HG02884 (cell line): ENCODE measurements at regions not wholly inside any gene's neighbourhood (a gene's known extent, or its start where the extent isn't known, plus 50 kb on each side); places are given as distances from the start of the nearest gene placed in this dataset.

Experiments used
- ATAC-seq: cut with Tn5 transposase; IDR thresholded peaks from one replicate; pipeline ENCODE4 v1.9.1; 2021; ENCODE audit warnings: mild to moderate bottlenecking, moderate library complexity; ENCODE audit not compliant: unreplicated experiment

DNA sequence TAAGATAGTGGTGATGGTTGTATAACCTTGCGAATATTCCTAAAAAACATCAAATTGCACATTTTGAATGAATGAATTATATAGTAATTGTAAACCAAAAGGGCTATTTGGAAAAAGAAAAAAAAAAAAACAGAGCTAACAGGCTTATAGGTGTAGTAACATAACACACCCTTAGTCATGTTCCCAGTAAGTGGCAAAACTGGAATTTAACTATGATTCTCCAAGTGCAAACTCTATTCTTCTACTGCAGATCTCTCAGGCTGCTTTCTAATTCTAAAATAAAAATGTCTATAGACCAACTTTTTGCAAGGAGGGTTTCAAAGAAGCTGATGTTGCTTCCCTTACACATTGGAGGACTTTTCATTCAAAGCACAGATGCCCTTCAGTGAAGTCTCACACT, 293.2 kb upstream of the MON1B start:
- no peak for ATAC-seq

DNA sequence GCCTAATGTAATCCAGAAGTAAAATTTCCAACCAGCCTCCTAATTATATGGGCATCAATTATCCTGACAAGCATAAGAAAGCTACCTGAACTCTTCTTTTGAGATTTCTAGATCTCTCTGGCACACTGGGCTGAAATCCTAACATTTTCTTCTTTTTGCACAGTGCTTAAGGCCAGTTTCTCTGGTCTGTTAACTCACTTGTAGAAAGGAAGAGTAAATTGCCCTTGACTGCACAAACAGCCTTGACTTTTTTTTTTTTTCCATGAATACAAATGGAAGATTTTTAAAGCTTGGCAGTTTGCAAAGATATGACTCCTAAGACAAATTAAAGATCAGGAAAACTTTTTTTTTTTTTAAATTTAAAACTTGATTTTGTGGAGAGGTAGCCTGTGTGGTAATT, 291.2 kb upstream of the MON1B start:
- no peak for ATAC-seq

DNA sequence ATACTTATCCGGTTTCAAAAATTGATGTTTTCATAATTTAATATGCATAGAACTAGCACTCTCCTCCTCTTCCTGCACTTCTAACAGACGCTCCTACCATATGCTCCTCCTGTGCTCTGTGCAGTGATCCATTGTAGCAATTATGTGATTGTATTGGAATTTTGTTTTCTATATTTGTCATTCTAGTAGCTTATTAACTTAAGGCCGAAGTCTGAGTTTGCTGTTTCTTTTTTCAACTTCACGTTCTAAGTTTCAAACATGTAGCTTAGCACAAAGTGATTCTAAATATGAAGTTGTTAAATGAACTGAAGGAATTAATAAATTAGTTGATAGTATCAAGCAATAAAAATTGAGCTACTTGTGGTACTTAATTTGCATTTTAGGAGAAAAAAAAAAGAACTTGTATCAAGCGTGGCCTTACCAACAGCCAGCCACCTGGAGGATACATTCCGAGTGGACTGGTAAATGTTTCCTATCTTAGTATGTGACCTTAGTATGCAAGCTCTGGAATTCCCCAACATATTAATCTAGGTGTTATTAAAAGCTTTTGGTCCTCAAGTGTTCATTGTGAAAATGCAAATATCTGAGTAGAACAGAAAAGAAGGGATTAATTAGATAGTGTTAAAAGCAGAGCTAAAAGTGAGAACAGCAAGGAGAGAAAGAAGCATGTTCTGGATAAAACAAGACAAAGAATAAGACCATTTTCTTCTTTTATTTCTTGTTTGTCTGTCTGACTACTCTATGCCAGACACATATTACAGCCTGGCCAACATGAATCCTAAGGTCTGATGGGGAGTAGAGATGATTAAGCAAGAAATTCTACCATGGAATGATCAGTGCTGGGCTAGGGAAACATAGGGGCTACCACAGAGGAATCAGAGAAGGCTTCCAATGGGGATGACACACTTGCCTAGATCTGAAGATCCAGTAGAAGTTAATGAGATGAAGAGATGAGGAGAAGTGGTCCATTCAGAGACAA, 290.4 kb upstream of the MON1B start:
- no peak for ATAC-seq

DNA sequence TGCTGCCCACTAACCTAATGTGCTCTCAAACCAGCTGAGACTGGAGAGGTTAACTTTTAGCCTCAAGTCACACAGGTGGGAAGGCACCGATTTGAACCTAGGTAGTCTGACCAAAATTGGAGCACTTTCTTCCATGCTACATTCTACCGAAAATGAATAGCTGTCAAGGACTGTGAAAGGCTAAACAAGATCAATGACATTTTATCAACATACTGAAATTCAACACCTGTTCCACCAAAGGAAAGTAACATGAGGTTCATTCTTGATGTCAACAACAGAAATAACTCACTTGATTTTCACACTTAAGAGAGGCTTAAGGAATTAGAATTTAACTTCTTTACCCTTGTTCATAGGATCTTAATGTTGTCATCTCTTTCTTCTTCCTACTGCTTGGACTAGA, 284.4 kb upstream of the MON1B start:
- no peak for ATAC-seq

DNA sequence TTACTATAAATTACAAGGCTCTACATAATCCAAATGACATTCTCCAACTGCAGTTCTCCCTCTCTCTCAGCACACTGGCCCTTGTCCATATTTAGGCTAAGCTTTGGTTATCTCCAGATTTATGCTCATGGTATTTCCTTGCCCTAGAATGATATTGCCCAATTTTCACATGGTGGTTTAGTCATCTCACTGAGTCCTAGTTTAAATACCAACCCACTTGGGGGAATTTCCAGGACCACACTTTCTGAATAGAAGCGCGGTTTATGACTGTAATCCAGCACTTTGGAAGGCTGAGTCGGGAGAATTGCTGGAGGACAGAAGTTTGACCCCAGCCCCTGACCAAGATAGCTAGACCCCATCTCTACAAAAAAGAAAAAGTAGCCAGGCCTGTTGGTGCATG, 280.1 kb upstream of the MON1B start:
- ATAC-seq: no peak

DNA sequence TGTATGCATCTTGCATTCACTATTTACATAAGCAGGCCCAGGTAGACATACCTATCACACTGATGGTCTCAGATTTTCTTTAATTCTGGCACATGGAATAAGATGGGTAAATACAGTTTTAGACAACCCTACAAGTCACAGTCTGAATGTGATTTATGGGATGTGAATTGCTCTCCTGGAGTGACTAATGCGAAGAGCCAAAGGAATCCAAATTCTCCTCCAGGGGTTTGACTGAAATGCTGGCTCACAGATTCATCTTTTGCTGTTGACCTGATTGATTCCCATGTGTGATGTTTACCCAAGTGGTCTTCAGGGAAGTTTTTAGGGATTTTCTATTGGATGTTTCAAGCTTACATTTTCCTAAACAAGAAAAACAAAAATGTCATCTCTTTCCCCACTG, 277.9 kb upstream of the MON1B start:
- no peak for ATAC-seq

DNA sequence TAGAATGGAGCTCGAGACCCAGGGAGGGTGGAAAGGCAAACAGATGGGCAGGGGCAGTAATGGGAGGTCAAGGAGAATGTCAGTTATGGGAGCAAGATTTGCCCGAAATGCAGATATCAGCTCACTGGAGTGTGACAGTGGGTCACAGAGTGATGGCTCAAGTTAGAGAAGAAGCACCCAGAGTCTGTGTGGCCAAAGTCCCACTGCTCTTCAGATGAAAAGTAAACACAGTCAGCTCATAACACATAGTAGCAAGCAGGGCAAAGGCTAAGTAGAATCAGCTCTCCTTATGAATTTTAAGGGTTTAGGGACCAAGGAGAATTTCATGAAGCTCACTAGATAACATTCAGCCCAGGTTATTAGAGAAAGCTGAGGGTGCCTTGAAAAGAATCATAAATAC, 264.9 kb upstream of the MON1B start:
- no peak for ATAC-seq

DNA sequence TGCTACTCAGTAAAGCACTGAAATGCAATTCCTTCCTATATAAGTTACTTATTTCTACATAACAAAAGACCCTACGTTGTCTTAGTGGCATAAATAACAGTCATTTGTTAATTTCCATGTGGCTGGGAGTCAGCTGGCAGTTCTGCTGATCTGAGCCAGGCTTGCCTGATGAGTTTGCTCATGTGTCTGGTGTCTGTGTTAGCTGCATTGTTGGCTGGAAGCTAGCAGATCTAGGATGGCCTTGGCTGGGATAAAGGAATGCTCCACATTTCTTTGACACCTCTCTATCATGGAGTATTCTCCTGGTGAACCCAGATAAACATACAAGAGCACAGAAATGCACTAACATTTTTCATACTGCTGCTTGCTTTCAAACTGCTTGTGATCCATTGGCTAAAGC, 264.4 kb upstream of the MON1B start:
- no peak for ATAC-seq

DNA sequence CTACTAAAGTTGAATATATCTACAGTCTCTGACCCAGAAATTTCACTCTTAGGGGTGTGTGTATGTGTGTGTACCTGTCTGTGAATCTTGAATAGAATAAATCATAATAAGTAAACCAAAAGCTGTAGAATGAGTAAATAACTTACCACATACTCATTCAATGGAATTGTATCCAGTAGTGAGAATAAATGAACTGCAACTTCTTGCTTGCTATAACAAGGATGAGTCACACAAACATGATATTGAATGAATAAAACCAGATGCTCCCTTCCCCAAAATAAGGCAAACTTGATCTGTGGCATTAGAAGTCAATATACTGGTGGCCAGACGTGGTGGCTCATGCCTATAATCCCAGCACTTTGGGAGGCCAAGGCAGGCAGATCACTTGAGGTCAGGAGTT, 259.8 kb upstream of the MON1B start:
- no peak for ATAC-seq

DNA sequence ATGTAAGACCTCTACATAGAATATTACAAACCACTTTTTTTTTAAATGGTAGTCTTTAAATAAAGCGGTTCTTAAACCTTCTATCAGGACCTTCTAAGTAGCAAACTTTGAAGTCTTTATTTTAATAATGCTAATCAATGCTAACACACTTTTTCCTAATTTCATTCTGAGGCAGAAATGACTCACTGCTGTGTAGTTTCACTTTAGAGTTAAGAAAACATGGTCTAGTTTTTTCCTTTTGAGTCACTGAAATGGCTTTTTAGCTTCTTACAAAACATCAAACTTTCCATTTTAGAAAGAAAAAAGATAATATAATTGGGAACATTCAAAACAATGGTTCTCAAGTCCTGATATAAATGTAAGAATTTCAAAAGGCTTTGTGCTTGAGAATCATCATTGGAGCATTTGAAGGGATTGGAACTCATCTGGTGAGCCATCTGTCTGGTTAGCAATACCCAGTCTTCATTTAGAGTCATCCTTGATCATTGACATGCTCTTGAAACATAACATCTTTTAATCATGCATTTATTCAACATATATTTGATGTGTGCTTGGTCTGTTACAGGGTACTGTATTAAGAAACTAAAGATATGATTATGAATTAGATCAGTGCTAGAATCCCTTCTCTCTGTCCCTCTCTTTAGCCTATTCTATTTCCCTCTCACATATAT, 258.3 kb upstream of the MON1B start:
- ATAC-seq: peak; percentile 70

DNA sequence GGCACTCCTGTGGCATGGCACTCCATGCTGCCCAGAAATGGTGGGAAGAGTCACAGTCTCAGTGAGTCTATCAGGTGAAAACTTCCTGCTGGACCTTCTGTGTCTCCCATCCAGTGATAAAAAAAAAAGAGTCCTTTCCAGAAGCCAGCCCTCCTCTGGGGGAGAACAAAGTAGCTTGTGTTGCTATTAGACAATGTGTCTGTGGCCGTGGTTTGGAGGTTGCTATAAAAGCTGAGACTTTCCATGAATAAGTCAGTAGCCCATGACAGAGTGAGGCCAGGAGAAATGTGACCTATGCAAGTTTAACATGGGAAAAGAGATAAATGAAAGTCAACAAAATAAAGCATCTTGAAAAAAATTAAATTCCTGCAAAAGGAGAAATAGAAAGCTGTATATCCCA, 250.7 kb upstream of the MON1B start:
- no peak for ATAC-seq

DNA sequence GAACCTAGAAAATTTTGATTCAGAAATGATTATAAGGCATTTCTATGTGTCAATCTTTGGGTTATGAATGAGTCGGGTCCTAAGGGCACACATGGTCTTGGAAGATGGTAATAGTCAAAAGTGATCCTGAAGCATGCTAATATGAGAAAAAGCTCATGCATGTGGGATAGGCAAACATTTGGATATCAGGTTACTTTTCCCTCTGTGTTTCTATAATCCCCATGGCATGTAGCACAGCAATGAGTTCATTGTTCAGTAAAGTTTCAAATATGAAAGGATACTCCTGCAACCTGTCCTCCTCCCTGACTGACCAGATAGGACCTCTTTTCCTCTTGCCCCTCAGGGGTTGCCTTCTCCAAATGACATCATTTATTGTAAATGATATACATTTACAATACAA, 249.9 kb upstream of the MON1B start:
- no peak for ATAC-seq

DNA sequence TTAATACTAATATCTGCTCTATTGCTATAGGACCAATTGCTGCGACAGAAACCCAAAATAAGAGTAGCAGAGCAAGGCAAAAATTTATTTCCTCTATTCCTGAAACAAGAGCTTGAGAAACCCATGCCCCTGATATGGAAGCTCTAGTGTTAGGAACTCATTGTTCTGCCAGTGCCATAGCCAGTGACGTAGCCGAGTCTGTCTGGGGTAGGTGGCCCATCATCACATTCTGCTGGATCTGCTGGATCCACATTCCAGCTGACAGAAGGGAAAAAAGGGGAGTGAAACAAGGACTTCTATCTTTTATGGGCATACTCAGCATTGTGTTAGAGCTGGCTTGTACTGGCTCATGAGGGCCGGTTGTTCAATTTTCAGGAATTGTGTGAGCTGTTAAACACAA, 248.9 kb upstream of the MON1B start:
- ATAC-seq: no peak

DNA sequence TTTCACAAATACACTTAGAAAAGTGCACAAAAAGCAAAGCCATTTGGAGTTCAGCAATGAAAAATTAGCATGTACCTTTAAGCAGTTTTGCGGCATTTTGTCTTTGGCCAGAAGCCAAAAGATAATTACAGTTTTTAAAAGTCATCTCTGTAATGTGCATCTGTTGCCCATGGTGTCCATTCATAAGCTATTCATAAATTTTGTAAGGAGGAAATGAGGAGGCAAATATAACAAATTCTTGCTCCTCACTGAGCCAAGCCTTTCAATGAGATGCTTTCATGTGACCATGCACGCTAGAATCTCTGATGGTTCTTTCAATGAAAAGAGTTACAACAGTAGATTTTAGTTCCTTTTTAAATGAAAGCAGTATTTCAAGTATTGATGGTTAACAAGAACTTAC, 247.1 kb upstream of the MON1B start:
- ATAC-seq: no peak

DNA sequence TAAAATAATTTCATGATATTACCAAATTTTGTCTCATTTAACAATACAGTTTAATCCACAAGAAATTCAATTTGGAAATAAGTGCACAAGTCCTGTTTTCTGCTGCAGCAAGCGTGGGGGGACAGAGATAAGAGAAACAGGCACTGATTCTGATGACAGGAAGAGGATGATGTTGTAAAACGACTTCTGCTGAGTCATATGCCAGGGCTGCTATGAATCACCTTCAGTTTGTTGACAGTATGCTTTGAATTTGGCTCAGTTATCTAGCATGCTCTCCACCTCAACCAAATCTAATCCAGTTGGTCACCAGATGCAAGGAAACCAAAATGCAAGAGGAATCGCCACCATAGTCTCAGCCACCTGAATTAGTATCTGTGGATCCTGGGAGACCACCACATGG, 244.1 kb upstream of the MON1B start:
- no peak for ATAC-seq

DNA sequence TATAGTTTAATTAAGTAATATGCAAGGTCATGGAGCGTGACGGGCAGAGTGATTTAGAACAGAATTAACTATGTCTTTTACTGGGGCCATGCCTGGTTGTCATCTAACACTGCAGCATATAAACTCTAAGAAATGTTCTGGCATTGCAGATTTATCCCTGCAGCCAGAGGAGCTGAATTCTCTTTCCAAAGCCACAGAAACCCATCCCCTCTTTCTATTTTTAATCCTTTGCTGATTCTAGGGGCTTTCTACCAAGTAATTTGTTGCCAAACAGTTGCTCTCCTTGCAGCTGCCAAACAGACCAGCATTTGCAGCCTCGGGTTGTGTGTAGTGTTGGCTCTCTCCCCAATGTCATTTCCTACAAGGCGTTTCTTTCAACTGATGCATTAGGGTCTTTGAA, 243.2 kb upstream of the MON1B start:
- no peak for ATAC-seq

DNA sequence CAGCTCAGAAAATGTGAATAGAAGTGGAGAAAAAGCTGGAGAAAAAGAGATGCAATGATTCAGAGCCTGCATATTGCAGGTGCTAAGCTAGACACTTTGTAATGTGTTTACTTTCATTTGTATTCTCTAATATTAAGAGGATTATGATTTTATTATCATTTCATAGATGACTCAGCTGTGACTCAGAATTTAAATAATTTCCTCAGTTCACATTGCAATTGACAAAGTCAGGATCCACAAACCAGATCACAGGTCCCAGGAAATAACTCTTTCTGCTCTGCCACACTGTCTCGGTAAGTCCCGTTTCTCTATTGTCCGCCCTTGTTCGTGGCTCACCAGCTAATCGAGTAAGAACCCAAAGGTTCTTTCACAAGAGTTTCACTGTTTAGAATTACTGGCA, 235.4 kb upstream of the MON1B start:
- ATAC-seq: no peak

DNA sequence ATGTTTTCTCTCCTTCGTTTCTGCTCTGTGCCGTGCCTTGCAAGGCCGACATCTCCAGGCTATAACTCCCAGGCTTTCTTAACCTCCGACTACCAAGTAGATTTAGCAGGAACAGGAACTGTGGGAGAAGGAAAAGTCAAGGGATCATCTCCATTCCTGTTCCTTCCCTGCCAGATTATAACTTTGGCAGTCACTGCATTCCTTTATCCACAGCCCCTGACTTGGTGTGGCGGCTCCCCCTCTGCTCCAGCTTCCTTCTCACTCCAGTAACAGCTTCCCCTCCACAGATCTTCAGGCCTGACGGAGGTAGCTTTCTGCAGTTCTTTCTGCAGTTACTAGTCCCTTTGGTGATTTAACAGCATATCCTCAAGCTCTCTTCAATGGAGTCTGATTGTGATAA, 234.6 kb upstream of the MON1B start:
- no peak for ATAC-seq

DNA sequence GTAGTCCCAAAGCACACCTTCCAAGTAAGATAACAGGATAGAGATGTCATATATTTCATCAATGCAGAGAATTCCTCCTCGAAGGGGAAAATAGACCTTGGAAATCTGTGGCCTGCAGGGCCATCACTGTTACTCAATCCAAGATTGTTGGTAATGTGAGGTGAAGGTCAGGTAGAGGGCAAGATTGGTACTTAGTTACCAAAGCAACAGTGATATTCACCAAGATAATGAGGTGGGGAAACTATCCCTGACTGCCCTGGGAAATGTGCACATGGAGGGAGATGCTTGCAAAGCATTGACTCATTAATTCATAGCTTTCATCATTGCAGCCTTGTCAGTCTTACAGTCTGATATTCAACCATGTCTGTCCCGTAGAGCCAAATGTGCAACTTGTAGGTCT, 234.1 kb upstream of the MON1B start:
- no peak for ATAC-seq

DNA sequence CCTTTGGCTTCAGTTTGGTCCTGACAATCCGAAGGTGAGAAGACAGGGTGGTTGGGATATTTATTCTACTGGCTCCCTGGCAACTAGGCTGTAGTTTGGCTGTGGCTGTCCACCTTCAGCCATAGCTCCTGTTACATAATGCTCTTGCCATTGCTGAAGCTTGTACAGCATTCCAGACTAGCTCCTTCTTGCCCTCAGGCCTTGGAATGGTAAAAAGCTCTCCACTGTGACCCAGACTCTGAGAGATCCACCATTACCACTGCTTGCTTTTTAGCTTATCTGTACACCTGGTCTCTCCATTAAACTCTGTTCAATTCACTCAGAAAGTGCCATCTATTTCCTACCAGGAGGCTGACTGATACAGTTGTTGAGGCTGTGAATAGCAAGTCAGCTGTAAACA, 231.8 kb upstream of the MON1B start:
- no peak for ATAC-seq

DNA sequence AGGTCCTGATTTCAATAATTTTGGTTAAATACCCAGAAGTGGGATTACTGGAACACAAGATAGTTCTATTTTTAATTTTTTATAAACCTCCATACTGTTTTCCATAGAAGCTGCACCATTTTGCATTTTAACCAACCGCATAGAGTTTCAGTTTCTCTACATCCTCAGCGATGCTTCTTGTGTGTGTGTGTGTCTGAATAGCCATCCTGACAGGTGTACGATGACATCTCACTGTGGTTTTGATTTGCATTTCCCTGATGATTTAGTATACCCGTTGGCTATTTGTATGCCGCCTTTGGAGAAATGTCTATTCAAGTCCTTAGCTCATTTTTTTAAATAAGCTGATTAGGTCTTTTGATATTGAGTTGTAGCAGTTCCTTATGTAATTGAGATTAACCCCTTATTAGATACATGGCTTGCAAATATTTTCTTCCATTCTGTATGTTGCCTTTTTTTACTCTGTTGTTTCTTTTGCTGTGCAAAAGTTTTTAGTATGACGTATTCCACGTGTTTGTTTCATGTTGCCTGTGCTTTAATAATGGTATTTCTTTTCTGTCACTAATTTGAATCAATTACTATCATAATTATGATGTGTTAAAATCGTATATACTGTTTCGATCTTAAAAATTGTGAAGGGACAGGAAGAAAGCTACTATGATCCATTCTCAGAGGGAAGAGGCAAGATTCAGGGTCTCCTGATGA, 227.2 kb upstream of the MON1B start:
- ATAC-seq: peak; percentile 48
